HG03060 (cell line): ENCODE measurements at regions not wholly inside any gene's neighbourhood (a gene's known extent, or its start where the extent isn't known, plus 50 kb on each side); places are given as distances from the start of the nearest gene placed in this dataset.

Source experiments
- ATAC-seq: cut with Tn5 transposase; IDR thresholded peaks from one replicate; pipeline ENCODE4 v1.9.1; 2021; ENCODE audit warnings: low read depth, moderate number of reproducible peaks; ENCODE audit not compliant: unreplicated experiment

GRCh38 chr5:164708831-164709230, 1203.4 kb downstream of the MAT2B start:
- ATAC-seq: no peak

GRCh38 chr5:164713682-164714081, 1208.3 kb downstream of the MAT2B start:
- no peak for ATAC-seq

GRCh38 chr5:164721116-164721515, 1215.7 kb downstream of the MAT2B start:
- no peak for ATAC-seq

GRCh38 chr5:164721656-164722055, 1216.2 kb downstream of the MAT2B start:
- no peak for ATAC-seq

GRCh38 chr5:164722702-164723101, 1217.3 kb downstream of the MAT2B start:
- ATAC-seq: no peak

- ATAC-seq: no peak
These were observed 1221.6 kb downstream of the MAT2B start for GRCh38 chr5:164727012-164727411.

GRCh38 chr5:164728733-164729132, 1223.3 kb downstream of the MAT2B start:
- ATAC-seq: no peak

GRCh38 chr5:164735334-164735733, 1229.9 kb downstream of the MAT2B start:
- no peak for ATAC-seq

GRCh38 chr5:164741376-164741775, 1236.0 kb downstream of the MAT2B start:
- no peak for ATAC-seq

- peak; percentile 91 for ATAC-seq
These were observed 1236.6 kb downstream of the MAT2B start for GRCh38 chr5:164742025-164742424.

GRCh38 chr5:164746723-164747122, 1241.3 kb downstream of the MAT2B start:
- ATAC-seq: no peak

GRCh38 chr5:164747371-164747770, 1242.0 kb downstream of the MAT2B start:
- ATAC-seq: no peak

- ATAC-seq: peak; percentile 85
These were observed 1243.4 kb downstream of the MAT2B start for GRCh38 chr5:164748861-164749260.

GRCh38 chr5:164753434-164753833, 1248.0 kb downstream of the MAT2B start:
- ATAC-seq: no peak

- ATAC-seq: no peak
These were observed 1257.8 kb downstream of the MAT2B start for GRCh38 chr5:164763206-164763605.

GRCh38 chr5:164772122-164772521, 1266.7 kb downstream of the MAT2B start:
- no peak for ATAC-seq

GRCh38 chr5:164784230-164784629, 1278.8 kb downstream of the MAT2B start:
- no peak for ATAC-seq

- no peak for ATAC-seq
These were observed 1292.7 kb downstream of the MAT2B start for GRCh38 chr5:164798110-164798509.

GRCh38 chr5:164799391-164799790, 1294.0 kb downstream of the MAT2B start:
- no peak for ATAC-seq

GRCh38 chr5:164801910-164802309, 1296.5 kb downstream of the MAT2B start:
- ATAC-seq: no peak

- peak; percentile 89 for ATAC-seq
These were observed 1304.4 kb downstream of the MAT2B start for GRCh38 chr5:164809821-164810220.

GRCh38 chr5:164818445-164818844, 1313.0 kb downstream of the MAT2B start:
- no peak for ATAC-seq

GRCh38 chr5:164824671-164825070, 1319.3 kb downstream of the MAT2B start:
- no peak for ATAC-seq
